Fibroblast of skin of left biceps (primary cell): ENCODE measurements at regions not wholly inside any gene's neighbourhood (a gene's known extent, or its start where the extent isn't known, plus 50 kb on each side); places are given as distances from the start of the nearest gene placed in this dataset.

ENCODE experiments used
- DNase-seq, 2 experiments: peaks; one replicate each; pipeline ENCODE4 v3.0.0-alpha.2; 2013; ENCODE audit warnings: low read depth in 2 of 2

- no peak for DNase-seq
Observed at GRCh38 chr6:54991761-54992330, 145.3 kb downstream of the FAM83B start.

GRCh38 chr6:54992789-54993188 is 146.2 kb downstream of the FAM83B start:
- no peak for DNase-seq

GRCh38 chr6:54993294-54993693 is 146.7 kb downstream of the FAM83B start:
- DNase-seq, result no peak

- DNase-seq, result no peak
Observed at GRCh38 chr6:54993948-54994347, 147.4 kb downstream of the FAM83B start.

- no peak for DNase-seq
Observed at GRCh38 chr6:54998576-54998975, 152.0 kb downstream of the FAM83B start.

- DNase-seq, result no peak
Observed at GRCh38 chr6:55003719-55004430, 157.3 kb downstream of the FAM83B start.

- no peak for DNase-seq
Observed at GRCh38 chr6:55009131-55009530, 162.6 kb downstream of the FAM83B start.

GRCh38 chr6:55011034-55011433 is 163.3 kb upstream of the HCRTR2 start:
- DNase-seq, result no peak

GRCh38 chr6:55012454-55012853 is 161.9 kb upstream of the HCRTR2 start:
- DNase-seq, result no peak

GRCh38 chr6:55014321-55015088 is 159.8 kb upstream of the HCRTR2 start:
- DNase-seq, result peak in 1 of 2 experiments; percentile 3

- no peak for DNase-seq
Observed at GRCh38 chr6:55016261-55016660, 158.1 kb upstream of the HCRTR2 start.

- no peak for DNase-seq
Observed at GRCh38 chr6:55017555-55018300, 156.6 kb upstream of the HCRTR2 start.

GRCh38 chr6:55019591-55019990 is 154.7 kb upstream of the HCRTR2 start:
- no peak for DNase-seq

- DNase-seq, result no peak
Observed at GRCh38 chr6:55023230-55023629, 151.1 kb upstream of the HCRTR2 start.

- DNase-seq, result peak in 1 of 2 experiments; percentile 23
Observed at GRCh38 chr6:55033016-55033546, 141.2 kb upstream of the HCRTR2 start.

GRCh38 chr6:55034752-55035151 is 139.6 kb upstream of the HCRTR2 start:
- DNase-seq, result no peak

- peak; percentile 93 to 96 for DNase-seq
Observed at GRCh38 chr6:55040102-55040848, 134.0 kb upstream of the HCRTR2 start.

- no peak for DNase-seq
Observed at GRCh38 chr6:55046869-55047422, 127.4 kb upstream of the HCRTR2 start.

GRCh38 chr6:55047451-55048044 is 126.8 kb upstream of the HCRTR2 start:
- no peak for DNase-seq

GRCh38 chr6:55049866-55050265 is 124.4 kb upstream of the HCRTR2 start:
- DNase-seq, result no peak
